PC-3 (cell line): ENCODE measurements at regions not wholly inside any gene's neighbourhood (a gene's known extent, or its start where the extent isn't known, plus 50 kb on each side); places are given as distances from the start of the nearest gene placed in this dataset.

Experiments
- ATAC-seq: fragments of 200-7000 bp; cut with Tn5 transposase; 2 replicates; pipeline ENCODE4 v1.9.1; 2020; ENCODE audit warnings: mild to moderate bottlenecking, moderate library complexity
- BruUV-seq: library from RNA; stranded (reverse); fragments of 400-500 nt; replicated peaks from 2 replicates; lab custom pipeline; 2021; lab: Mats Ljungman, UMichigan
- CTCF ChIA-PET: fragments of 300-600 bp; sonication (Branson Sonifier 250); formaldehyde crosslinking; loops from one replicate; lab custom pipeline; 2022; ENCODE audit warnings: antibody characterized with exemption; lab: Charles Lee
- POLR2A ChIA-PET: fragments of 300-600 bp; sonication (Branson Sonifier 250); formaldehyde crosslinking; loops from one replicate; lab custom pipeline; 2022; ENCODE audit warnings: antibody characterized with exemption; ENCODE audit not compliant: unreplicated experiment; lab: Charles Lee
- DNase-seq: peaks from one replicate; pipeline ENCODE4 v3.0.0-alpha.2; 2015
- H2AFZ ChIP-seq: fragments of 300-600 bp; sonication (generic); 2 replicates; pipeline ENCODE4 v1.6.0; 2016; ENCODE audit warnings: antibody characterized with exemption, low read length
- H3F3A ChIP-seq: fragments of 300-600 bp; sonication (generic); one replicate; pipeline ENCODE4 v1.6.0; 2017; ENCODE audit warnings: antibody characterized with exemption, low read length, control low read depth, mild to moderate bottlenecking; ENCODE audit not compliant: unreplicated experiment
- H3K27ac ChIP-seq: fragments of 300-600 bp; sonication (generic); 2 replicates; pipeline ENCODE4 v1.5.1; 2016; ENCODE audit warnings: mild to moderate bottlenecking, low read length
- H3K27me3 ChIP-seq: fragments of 300-600 bp; sonication (generic); 2 replicates; pipeline ENCODE4 v1.6.1; 2016; ENCODE audit warnings: low read length, mixed read lengths
- H3K36me3 ChIP-seq: fragments of 300-600 bp; sonication (generic); 2 replicates; pipeline ENCODE4 v1.6.1; 2016; ENCODE audit warnings: low read depth, mixed run types, low read length, mixed read lengths
- H3K4me1 ChIP-seq: fragments of 300-600 bp; sonication (generic); 2 replicates; pipeline ENCODE4 v1.5.1; 2016; ENCODE audit warnings: low read length; ENCODE audit not compliant: insufficient read depth
- H3K4me2 ChIP-seq: fragments of 300-600 bp; sonication (generic); 2 replicates; pipeline ENCODE4 v1.6.0; 2016; ENCODE audit warnings: low read length
- H3K4me3 ChIP-seq: fragments of 300-600 bp; sonication (generic); 2 replicates; pipeline ENCODE4 v1.5.1; 2016; ENCODE audit warnings: mild to moderate bottlenecking, low read length, mixed read lengths
- H3K79me2 ChIP-seq: fragments of 300-600 bp; sonication (generic); 2 replicates; pipeline ENCODE4 v1.6.1; 2017; ENCODE audit warnings: low read length, mixed read lengths
- H3K9ac ChIP-seq: fragments of 300-600 bp; sonication (generic); 2 replicates; pipeline ENCODE4 v1.6.0; 2016; ENCODE audit warnings: mild to moderate bottlenecking, low read length
- H3K9me2 ChIP-seq: fragments of 300-600 bp; sonication (generic); replicated peaks from 2 replicates; pipeline ENCODE4 v1.6.1; 2016; ENCODE audit warnings: mixed run types, low read length, mixed read lengths
- H3K9me3 ChIP-seq: fragments of 300-600 bp; sonication (generic); 2 replicates; pipeline ENCODE4 v1.6.1; 2016; ENCODE audit warnings: low read length, mixed read lengths
- H4K20me1 ChIP-seq: fragments of 300-600 bp; sonication (generic); 2 replicates; pipeline ENCODE4 v1.6.1; 2016; ENCODE audit warnings: low read length, mixed read lengths
- CTCF ChIP-seq: fragments of 300-600 bp; sonication (generic); conservative IDR thresholded peaks from 2 replicates; pipeline ENCODE4 v1.5.1; 2017; ENCODE audit warnings: antibody characterized with exemption, low read depth, mild to moderate bottlenecking, low read length
- EZH2 ChIP-seq: fragments of 300-600 bp; sonication (generic); IDR thresholded peaks from one replicate; pipeline ENCODE4 v1.6.1; 2017; ENCODE audit warnings: antibody characterized with exemption, mild to moderate bottlenecking, low read length; ENCODE audit not compliant: unreplicated experiment
- EZH2phosphoT487 ChIP-seq: fragments of 300-600 bp; sonication (generic); IDR thresholded peaks from 2 replicates; pipeline ENCODE4 v1.6.1; 2018; ENCODE audit warnings: mild to moderate bottlenecking, antibody characterized with exemption, low read length, borderline replicate concordance
- intact Hi-C: fragments of 100-400 bp; cut with micrococcal nuclease; formaldehyde crosslinking; loops from 2 replicates; pipeline ENCODE4 v1.9.0; 2023

GRCh38 chr1:79695138-79695537, 688.6 kb upstream of the ADGRL4 start:
- H3K79me2 ChIP-seq, result no peaks in the 10 kb centered on the region
- no peaks in the 10 kb centered on the region for H3K9me3 ChIP-seq
- ChIA-PET CTCF (no interaction called here), POLR2A (no interaction called here)
- H3K4me1 ChIP-seq, result no peaks in the 10 kb centered on the region
- H3K36me3 ChIP-seq, result no peaks in the 10 kb centered on the region
- H3K4me3 ChIP-seq, result no peak overlapping the region
- DNase-seq, result no peak
- no TSS peak for BruUV-seq
- intact Hi-C loops, result no loop called here
- H3K4me2 ChIP-seq, result no peak overlapping the region
- no peak for ATAC-seq
- no peaks in the 10 kb centered on the region for H3K9me2 ChIP-seq
- no peaks in the 10 kb centered on the region for H4K20me1 ChIP-seq
- no peak overlapping the region for H3K9ac ChIP-seq
- H3K27ac ChIP-seq, result no peak overlapping the region
- no peaks in the 10 kb centered on the region for H3F3A ChIP-seq
- no peaks in the 10 kb centered on the region for H3K27me3 ChIP-seq
- H2AFZ ChIP-seq, result no peak overlapping the region
- TF ChIP-seq CTCF (no peak), EZH2 (no peak), EZH2phosphoT487 (no peak)

- Histone ChIP-seq H2AFZ (no peak overlapping the region), H3K4me3 (no peak overlapping the region), H3K4me2 (no peak overlapping the region), H3K27ac (no peak overlapping the region), H3K9me2 (no peaks in the 10 kb centered on the region), H3K36me3 (no peaks in the 10 kb centered on the region), H3K27me3 (no peaks in the 10 kb centered on the region), H3K4me1 (no peaks in the 10 kb centered on the region), H3K79me2 (no peaks in the 10 kb centered on the region), H3K9me3 (no peaks in the 10 kb centered on the region), H3K9ac (no peak overlapping the region), H3F3A (no peaks in the 10 kb centered on the region), H4K20me1 (no peaks in the 10 kb centered on the region)
- TF ChIP-seq EZH2 (no peak), EZH2phosphoT487 (no peak), CTCF (no peak)
- no TSS peak for BruUV-seq
- ChIA-PET CTCF (no interaction called here), POLR2A (no interaction called here)
- no peak for DNase-seq
- no peak for ATAC-seq
- intact Hi-C loops, result no loop called here
Observed at GRCh38 chr1:79694241-79694640, 687.7 kb upstream of the ADGRL4 start.

GRCh38 chr1:79693441-79694114, 687.0 kb upstream of the ADGRL4 start:
- BruUV-seq, result no TSS peak
- H3K9me3 ChIP-seq, result no peaks in the 10 kb centered on the region
- H3K36me3 ChIP-seq, result no peaks in the 10 kb centered on the region
- H3K9me2 ChIP-seq, result no peaks in the 10 kb centered on the region
- no peak overlapping the region for H2AFZ ChIP-seq
- ATAC-seq, result no peak
- TF ChIP-seq EZH2phosphoT487 (no peak), EZH2 (no peak), CTCF (no peak)
- intact Hi-C loops, result no loop called here
- ChIA-PET POLR2A (no interaction called here), CTCF (no interaction called here)
- H3F3A ChIP-seq, result no peaks in the 10 kb centered on the region
- H3K79me2 ChIP-seq, result no peaks in the 10 kb centered on the region
- no peak overlapping the region for H3K9ac ChIP-seq
- H3K4me2 ChIP-seq, result no peak overlapping the region
- H3K4me3 ChIP-seq, result no peak overlapping the region
- H4K20me1 ChIP-seq, result no peaks in the 10 kb centered on the region
- H3K27ac ChIP-seq, result no peak overlapping the region
- H3K4me1 ChIP-seq, result no peaks in the 10 kb centered on the region
- DNase-seq, result no peak
- no peaks in the 10 kb centered on the region for H3K27me3 ChIP-seq
